GM21723 (cell line): ENCODE measurements at regions not wholly inside any gene's neighbourhood (a gene's known extent, or its start where the extent isn't known, plus 50 kb on each side); places are given as distances from the start of the nearest gene placed in this dataset.

Experiments used
- ATAC-seq: cut with Tn5 transposase; IDR thresholded peaks from one replicate; pipeline ENCODE4 v1.9.1; 2021; ENCODE audit warnings: mild to moderate bottlenecking, moderate library complexity; ENCODE audit not compliant: unreplicated experiment

GRCh38 chr4:124483048-124483906, 229.3 kb downstream of the ANKRD50 start:
- ATAC-seq = no peak

DNA sequence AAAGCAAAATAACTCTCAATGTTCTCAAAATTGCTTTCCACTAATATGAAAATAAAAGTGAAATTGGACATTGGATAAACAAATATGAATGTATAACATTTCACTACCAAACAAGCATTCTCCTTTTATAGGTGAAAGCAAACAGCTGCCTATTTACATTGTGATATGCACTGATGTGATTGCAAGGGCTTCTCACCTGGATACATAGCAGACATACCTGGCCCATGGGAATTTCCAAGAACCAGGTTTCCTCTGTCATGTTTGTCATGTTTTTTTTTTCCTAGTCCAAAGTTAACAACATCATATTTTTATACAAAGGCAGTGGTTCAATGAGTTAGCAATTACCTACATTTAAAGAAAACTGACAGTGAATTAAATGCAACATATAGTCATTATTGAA, 228.5 kb downstream of the ANKRD50 start:
- ATAC-seq = no peak

DNA sequence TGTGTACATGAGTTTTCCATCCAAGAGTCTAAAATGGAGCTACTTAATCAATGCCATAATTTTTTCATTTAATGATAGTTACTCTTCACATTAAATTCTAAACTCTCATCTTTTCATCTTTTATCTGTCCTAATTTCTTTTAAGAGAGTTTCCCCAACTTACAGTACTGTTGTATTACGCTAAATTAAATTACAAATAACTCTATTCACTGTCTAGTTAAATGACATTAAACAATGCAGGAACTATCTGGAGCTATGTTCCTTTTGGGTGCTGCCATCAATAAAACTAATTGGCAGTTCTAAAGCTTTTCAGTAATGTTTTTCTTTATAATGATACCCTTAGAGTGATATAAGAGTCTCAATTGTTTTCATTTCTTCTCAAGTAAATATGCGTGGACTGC, 227.6 kb downstream of the ANKRD50 start:
- ATAC-seq = no peak

- ATAC-seq = no peak
Measured at GRCh38 chr4:124486423-124486822, 226.1 kb downstream of the ANKRD50 start.

DNA sequence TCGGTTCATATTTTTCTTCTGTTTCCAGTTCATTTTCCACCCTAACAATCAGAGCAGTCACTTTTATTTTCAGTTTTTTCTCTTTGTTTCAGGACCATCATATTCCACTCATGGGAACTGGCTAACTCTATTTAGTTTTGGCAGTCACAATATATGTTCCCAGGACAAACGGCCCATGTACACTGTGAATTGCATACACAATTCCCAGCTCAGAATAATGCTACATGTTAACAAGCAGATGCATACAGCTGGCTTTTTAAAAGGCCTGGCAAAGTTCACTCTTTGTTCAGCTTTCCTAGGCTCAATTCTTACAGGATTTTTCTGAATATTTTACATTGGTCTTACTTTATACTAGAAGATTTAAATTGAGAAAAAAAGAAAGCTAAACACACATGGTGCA, 224.9 kb downstream of the ANKRD50 start:
- ATAC-seq = no peak

- no peak for ATAC-seq
Measured at GRCh38 chr4:124491361-124492145, 221.0 kb downstream of the ANKRD50 start.

DNA sequence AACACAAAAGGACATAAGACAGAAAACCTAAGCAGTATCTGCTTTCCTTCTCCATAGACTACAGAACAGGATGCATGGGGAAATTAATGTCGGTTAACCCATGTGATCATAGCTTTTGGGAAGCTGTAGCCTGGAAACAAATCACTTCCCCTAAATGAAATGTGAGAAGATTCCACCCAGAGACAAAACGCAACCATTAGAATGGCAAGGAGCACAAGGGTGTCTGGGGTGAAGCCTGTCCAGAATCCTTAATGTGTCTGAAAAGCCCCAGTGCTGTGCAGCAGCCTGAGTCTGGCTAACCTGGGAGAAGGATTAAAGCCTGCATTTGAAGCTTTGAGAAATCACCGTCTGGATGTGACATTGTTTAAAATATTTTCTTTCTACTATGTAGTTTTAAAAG, 213.3 kb downstream of the ANKRD50 start:
- no peak for ATAC-seq

GRCh38 chr4:124501576-124501975, 211.0 kb downstream of the ANKRD50 start:
- ATAC-seq = no peak

DNA sequence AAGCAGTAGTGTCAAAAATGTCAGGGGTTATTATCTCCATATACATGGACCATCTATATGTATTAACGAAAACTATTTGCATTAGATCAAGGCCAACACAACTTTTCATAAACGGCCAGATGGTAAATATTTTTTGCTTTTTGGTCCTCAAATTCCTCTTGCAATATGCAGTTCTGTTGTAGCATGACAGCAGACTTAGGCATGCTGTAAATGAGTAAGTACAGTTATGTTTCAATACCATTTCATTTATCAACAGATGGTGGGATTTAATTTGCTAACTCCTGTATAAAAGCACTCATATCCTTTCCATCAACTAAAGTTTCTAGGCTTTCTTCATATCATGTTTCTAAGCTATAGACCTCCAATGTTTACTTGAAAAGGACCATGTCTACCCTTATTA, 208.1 kb downstream of the ANKRD50 start:
- no peak for ATAC-seq

- ATAC-seq = no peak
Measured at GRCh38 chr4:124505211-124505610, 207.3 kb downstream of the ANKRD50 start.

GRCh38 chr4:124509151-124509550, 203.4 kb downstream of the ANKRD50 start:
- no peak for ATAC-seq

DNA sequence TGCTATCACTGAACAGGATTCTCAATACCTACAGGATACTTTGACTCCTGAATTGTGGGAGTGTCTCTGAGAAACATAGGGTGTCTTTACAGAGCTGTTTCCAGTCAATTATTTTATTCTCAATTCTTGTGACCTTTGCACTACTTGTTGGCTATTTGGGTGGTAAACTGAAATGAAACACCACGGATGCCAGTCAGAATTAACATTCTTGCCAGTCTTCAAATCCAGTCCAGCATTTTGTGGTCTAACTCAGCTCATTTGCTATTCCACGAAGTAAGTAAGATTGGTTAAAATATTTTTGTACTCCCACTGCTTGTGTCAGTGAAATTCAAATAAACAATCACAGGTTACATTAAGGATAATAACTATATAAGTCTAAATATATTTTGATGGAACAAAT, 197.9 kb downstream of the ANKRD50 start:
- ATAC-seq = no peak

- no peak for ATAC-seq
Measured at GRCh38 chr4:124515591-124515990, 196.9 kb downstream of the ANKRD50 start.

DNA sequence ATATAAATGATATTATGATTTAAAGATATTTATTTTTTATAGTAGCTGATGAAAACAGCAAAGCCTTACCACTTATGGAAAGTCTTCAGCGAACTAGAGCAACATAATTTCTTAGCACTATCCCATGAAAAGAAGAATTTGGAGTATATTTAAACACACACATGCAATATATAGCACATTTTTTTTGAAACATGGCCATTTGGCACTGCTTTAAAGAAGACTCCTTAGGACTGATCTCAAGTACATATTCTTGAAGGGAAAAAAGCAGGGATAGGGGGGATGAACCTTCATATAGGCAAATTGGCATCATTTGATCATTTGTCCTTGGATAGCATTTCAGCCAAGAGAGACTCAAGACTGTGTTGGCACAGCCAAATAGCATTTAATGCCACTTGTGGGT, 193.3 kb downstream of the ANKRD50 start:
- no peak for ATAC-seq

DNA sequence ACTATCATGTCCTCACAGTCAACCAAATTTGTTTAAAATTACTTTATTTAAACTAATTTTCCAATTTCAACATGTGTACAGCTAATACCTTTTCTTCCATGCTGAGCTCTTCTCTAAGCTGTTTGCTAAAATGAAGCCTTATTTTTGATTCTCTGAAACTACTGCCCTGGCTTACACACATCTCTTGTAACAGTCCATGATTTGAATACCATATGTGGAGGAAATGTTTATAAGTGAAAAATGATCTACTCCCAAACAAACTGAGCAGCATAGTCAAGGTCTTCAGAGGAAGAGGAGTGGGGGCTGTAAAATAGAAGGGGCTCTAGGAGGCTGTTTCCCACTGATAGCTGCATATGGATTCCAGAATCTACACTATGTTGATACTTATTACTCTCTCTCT, 188.7 kb downstream of the ANKRD50 start:
- no peak for ATAC-seq

DNA sequence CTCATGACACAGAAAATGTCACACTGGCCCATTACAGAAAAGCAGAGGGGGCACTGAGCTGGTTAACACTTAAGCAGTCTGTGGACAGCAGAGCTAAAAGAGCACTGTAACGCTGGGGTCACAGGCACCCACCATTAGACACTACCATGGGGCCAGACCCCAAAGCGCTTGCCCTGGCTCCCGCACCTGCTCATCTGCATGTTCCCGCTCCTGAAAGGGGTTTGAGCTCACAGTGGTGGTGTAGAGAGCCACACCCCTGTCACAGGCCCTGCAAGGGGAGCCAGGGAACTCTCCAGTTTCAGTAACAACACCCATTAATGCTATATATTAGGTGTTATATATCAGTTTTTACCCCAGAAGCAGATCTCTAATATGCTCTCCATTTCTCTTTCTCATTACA, 187.0 kb downstream of the ANKRD50 start:
- ATAC-seq = no peak

- ATAC-seq = no peak
Measured at GRCh38 chr4:124526331-124526730, 186.2 kb downstream of the ANKRD50 start.

- no peak for ATAC-seq
Measured at GRCh38 chr4:124526769-124527168, 185.8 kb downstream of the ANKRD50 start.

DNA sequence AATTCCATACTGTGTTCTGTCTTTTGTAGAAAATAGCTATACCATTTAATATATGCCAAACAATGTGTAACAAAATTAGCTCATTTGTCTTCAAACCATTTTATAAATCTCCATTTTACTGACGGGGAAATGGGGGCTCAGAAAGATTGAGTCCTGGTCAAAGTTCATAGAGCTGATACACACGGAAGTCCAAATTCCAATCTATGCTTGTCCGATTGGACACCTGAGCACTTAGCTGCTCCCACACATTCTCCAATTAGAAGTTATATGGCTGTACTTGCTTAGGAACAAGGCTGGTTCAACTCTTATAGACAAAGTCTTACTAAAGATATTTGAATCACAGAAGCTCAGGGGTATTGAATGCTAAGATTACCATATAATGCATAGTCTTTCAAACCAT, 185.2 kb downstream of the ANKRD50 start:
- ATAC-seq = no peak

- ATAC-seq = no peak
Measured at GRCh38 chr4:124529131-124529530, 183.4 kb downstream of the ANKRD50 start.

DNA sequence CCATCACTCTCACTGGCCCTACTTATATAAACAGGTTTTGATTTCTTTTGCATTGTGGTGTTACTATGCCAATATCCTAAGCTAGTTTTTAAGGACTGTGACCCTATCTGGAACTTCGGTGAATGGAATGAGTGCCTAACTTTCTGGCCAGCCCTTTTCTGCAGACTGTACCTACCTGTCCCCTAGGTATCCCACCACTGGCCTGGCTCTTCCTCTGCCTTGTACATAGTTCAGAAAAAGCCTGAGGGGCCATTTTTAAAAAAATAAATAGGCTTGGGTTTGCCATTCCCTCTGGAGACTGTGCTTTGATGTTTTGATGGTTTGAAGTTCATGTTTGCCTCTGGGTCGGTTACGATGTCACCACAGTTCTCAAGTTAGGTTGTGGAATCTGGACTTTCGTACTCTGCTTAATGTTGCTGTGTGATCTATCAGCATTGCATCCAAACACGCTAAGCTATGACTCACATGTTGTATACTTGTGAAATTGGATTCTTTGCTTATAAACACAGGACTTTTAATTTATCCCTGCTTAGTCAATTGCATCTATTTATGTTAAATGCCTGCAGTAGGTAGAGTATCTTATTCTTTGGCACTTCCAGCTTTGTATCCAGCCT, 182.0 kb downstream of the ANKRD50 start:
- ATAC-seq = no peak

GRCh38 chr4:124534131-124534530, 178.4 kb downstream of the ANKRD50 start:
- no peak for ATAC-seq
